GM12878 (cell line): ENCODE measurements at regions not wholly inside any gene's neighbourhood (a gene's known extent, or its start where the extent isn't known, plus 50 kb on each side); places are given as distances from the start of the nearest gene placed in this dataset.

Source experiments
- BMI1 ChIP-seq: fragments of 450-650 bp; IDR thresholded peaks from 2 replicates; pipeline ENCODE4 v1.6.1; 2016; ENCODE audit warnings: mild to moderate bottlenecking, moderate library complexity, borderline replicate concordance
- FOXM1 ChIP-seq: IDR thresholded peaks from 2 replicates; pipeline ENCODE4 v1.6.1; 2012; ENCODE audit warnings: low read depth, mild to moderate bottlenecking, inconsistent platforms, low read length, moderate library complexity
- GABPA ChIP-seq: IDR thresholded peaks from 2 replicates; pipeline ENCODE4 v1.6.1; 2014; ENCODE audit warnings: antibody characterized with exemption, low read depth, mild to moderate bottlenecking, inconsistent platforms
- MEF2B ChIP-seq: fragments of 450-650 bp; IDR thresholded peaks from 2 replicates; pipeline ENCODE4 v1.6.1; 2018; ENCODE audit warnings: mild to moderate bottlenecking, moderate library complexity; ENCODE audit not compliant: partially characterized antibody, poor library complexity, severe bottlenecking
- MXI1 ChIP-seq: fragments of 150-350 bp; IDR thresholded peaks from 2 replicates; pipeline ENCODE4 v1.6.1; 2011; ENCODE audit warnings: low read depth, mild to moderate bottlenecking, inconsistent platforms, low read length, improper control_type of control experiment
- NFXL1 ChIP-seq: fragments of 450-650 bp; IDR thresholded peaks from 2 replicates; pipeline ENCODE4 v1.6.1; 2017; ENCODE audit warnings: antibody characterized with exemption, mild to moderate bottlenecking, borderline replicate concordance
- POU2F2 ChIP-seq: IDR thresholded peaks from 3 replicates; pipeline ENCODE4 v1.6.1; 2011; ENCODE audit warnings: low read depth, mild to moderate bottlenecking, low read length, borderline replicate concordance
- RCOR1 ChIP-seq: conservative IDR thresholded peaks from 2 replicates; pipeline ENCODE4 v1.6.1; 2012; ENCODE audit warnings: low read depth, low read length, improper control_type of control experiment
- TF ChIP-seq, protein P1 (sequence below): fragments of 450-650 bp; IDR thresholded peaks from 2 replicates; pipeline ENCODE4 v1.6.1; 2016; ENCODE audit warnings: mild to moderate bottlenecking, moderate library complexity, borderline replicate concordance
- TF ChIP-seq, protein P2 (sequence below): IDR thresholded peaks from 2 replicates; pipeline ENCODE4 v1.6.1; 2011; ENCODE audit warnings: borderline replicate concordance, low read depth, mild to moderate bottlenecking, moderate library complexity, mixed read lengths, low read length; ENCODE audit not compliant: insufficient read depth; ENCODE audit errors: extremely low read length

DNA sequence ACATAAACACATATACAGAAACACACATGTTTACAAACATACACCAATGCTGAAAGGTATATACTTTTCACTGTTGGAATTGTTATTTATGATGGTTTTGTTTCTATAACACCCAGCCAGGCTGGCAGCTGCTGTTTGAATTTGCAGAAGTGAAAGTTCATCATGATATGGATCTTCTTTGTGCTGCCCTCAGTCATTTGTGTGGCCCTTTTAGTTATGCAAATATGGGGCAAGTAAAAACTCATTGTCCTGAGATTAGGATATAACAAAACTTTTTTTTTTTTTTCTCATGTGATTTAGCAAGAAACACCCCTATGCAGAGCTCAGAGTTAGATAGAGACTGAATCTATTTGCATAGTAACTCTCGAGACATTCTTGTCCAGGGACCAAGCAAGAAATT lies 714.1 kb downstream of the KCNJ3 start (continued):
- TF ChIP-seq, protein P1, sequence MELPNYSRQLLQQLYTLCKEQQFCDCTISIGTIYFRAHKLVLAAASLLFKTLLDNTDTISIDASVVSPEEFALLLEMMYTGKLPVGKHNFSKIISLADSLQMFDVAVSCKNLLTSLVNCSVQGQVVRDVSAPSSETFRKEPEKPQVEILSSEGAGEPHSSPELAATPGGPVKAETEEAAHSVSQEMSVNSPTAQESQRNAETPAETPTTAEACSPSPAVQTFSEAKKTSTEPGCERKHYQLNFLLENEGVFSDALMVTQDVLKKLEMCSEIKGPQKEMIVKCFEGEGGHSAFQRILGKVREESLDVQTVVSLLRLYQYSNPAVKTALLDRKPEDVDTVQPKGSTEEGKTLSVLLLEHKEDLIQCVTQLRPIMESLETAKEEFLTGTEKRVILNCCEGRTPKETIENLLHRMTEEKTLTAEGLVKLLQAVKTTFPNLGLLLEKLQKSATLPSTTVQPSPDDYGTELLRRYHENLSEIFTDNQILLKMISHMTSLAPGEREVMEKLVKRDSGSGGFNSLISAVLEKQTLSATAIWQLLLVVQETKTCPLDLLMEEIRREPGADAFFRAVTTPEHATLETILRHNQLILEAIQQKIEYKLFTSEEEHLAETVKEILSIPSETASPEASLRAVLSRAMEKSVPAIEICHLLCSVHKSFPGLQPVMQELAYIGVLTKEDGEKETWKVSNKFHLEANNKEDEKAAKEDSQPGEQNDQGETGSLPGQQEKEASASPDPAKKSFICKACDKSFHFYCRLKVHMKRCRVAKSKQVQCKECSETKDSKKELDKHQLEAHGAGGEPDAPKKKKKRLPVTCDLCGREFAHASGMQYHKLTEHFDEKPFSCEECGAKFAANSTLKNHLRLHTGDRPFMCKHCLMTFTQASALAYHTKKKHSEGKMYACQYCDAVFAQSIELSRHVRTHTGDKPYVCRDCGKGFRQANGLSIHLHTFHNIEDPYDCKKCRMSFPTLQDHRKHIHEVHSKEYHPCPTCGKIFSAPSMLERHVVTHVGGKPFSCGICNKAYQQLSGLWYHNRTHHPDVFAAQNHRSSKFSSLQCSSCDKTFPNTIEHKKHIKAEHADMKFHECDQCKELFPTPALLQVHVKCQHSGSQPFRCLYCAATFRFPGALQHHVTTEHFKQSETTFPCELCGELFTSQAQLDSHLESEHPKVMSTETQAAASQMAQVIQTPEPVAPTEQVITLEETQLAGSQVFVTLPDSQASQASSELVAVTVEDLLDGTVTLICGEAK, result no peak
- peak; percentile 66; the same call in 1 of the 3 replicates for TF ChIP-seq POU2F2
- TF ChIP-seq NFXL1, result no peak
- TF ChIP-seq MEF2B, result peak; percentile 9
- 0 out of 2 replicates have a peak, but pooled peaks have one; percentile 53 for TF ChIP-seq RCOR1
- TF ChIP-seq FOXM1, result no peak
- TF ChIP-seq, protein P2, sequence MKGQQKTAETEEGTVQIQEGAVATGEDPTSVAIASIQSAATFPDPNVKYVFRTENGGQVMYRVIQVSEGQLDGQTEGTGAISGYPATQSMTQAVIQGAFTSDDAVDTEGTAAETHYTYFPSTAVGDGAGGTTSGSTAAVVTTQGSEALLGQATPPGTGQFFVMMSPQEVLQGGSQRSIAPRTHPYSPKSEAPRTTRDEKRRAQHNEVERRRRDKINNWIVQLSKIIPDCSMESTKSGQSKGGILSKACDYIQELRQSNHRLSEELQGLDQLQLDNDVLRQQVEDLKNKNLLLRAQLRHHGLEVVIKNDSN, result no peak
- no peak for TF ChIP-seq MXI1
- TF ChIP-seq BMI1, result no peak
- no peak for TF ChIP-seq GABPA
